ENCODE measurements at regions not wholly inside any gene's neighbourhood (a gene's known extent, or its start where the extent isn't known, plus 50 kb on each side); places are given as distances from the start of the nearest gene placed in this dataset.

- Histone ChIP-seq H3K27ac (no peak overlapping the region), H3K27me3 (no peaks in the 10 kb centered on the region), H3K4me3 (no peak overlapping the region), H3K9me3 (no peaks in the 10 kb centered on the region), H3K36me3 (no peaks in the 10 kb centered on the region), H3K4me1 (no peaks in the 10 kb centered on the region)
- no peak for TF ChIP-seq CTCF (IDR thresholded peaks at IDR 0.05)
- no peak for DNase-seq (ENCODE audit: low spot score)
These were observed 71.4 kb upstream of the DAP start for GRCh38 chr5:10832421-10832820.

GRCh38 chr5:10831419-10831818, 70.4 kb upstream of the DAP start:
- DNase-seq (ENCODE audit: low spot score) = no peak
- Histone ChIP-seq H3K9me3 (no peaks in the 10 kb centered on the region), H3K27ac (no peak overlapping the region), H3K4me1 (no peaks in the 10 kb centered on the region), H3K36me3 (no peaks in the 10 kb centered on the region), H3K4me3 (no peak overlapping the region), H3K27me3 (no peaks in the 10 kb centered on the region)
- TF ChIP-seq CTCF (IDR thresholded peaks at IDR 0.05) = no peak

- no peak overlapping the region for H3K4me3 ChIP-seq
These were observed 67.2 kb upstream of the DAP start for GRCh38 chr5:10828241-10828640.

GRCh38 chr5:10827571-10827970, 66.5 kb upstream of the DAP start:
- no peaks in the 10 kb centered on the region for H3K36me3 ChIP-seq
- H3K9me3 ChIP-seq = no peaks in the 10 kb centered on the region
- no peaks in the 10 kb centered on the region for H3K4me1 ChIP-seq
- DNase-seq (ENCODE audit: low spot score) = no peak
- H3K27me3 ChIP-seq = no peaks in the 10 kb centered on the region
- H3K4me3 ChIP-seq = no peak overlapping the region
- H3K27ac ChIP-seq = no peak overlapping the region
- no peak for TF ChIP-seq CTCF (IDR thresholded peaks at IDR 0.05)

More at GRCh38 chr5:10828241-10828640, 67.2 kb upstream of the DAP start:
- Histone ChIP-seq H3K9me3 (no peaks in the 10 kb centered on the region), H3K36me3 (no peaks in the 10 kb centered on the region), H3K4me1 (no peaks in the 10 kb centered on the region), H3K27me3 (no peaks in the 10 kb centered on the region), H3K27ac (no peak overlapping the region)
- TF ChIP-seq CTCF (IDR thresholded peaks at IDR 0.05) = no peak
- DNase-seq (ENCODE audit: low spot score) = no peak

- Histone ChIP-seq H3K27ac (no peak overlapping the region), H3K4me1 (no peaks in the 10 kb centered on the region), H3K27me3 (no peaks in the 10 kb centered on the region), H3K36me3 (no peaks in the 10 kb centered on the region), H3K9me3 (no peaks in the 10 kb centered on the region), H3K4me3 (no peak overlapping the region)
- DNase-seq (ENCODE audit: low spot score) = no peak
- no peak for TF ChIP-seq CTCF (IDR thresholded peaks at IDR 0.05)
These were observed 65.9 kb upstream of the DAP start for GRCh38 chr5:10826971-10827370.

GRCh38 chr5:10825897-10826644, 65.0 kb upstream of the DAP start:
- no peak overlapping the region for H3K27ac ChIP-seq
- H3K9me3 ChIP-seq = no peaks in the 10 kb centered on the region
- DNase-seq (ENCODE audit: low spot score) = no peak
- no peaks in the 10 kb centered on the region for H3K4me1 ChIP-seq
- no peaks in the 10 kb centered on the region for H3K27me3 ChIP-seq
- H3K36me3 ChIP-seq = no peaks in the 10 kb centered on the region
- no peak overlapping the region for H3K4me3 ChIP-seq
- no peak for TF ChIP-seq CTCF (IDR thresholded peaks at IDR 0.05)

Measured in right atrium auricular region (tissue), 2 donors.